MCF 10A (cell line): ENCODE measurements at regions not wholly inside any gene's neighbourhood (a gene's known extent, or its start where the extent isn't known, plus 50 kb on each side); places are given as distances from the start of the nearest gene placed in this dataset.
A peak's percentile ranks its signal among the peaks of the same experiment; 100 is the strongest.

ENCODE experiments used
- BruUV-seq: library from RNA; stranded (reverse); fragments of 400-500 nt; replicated peaks from 2 replicates; lab custom pipeline; 2021; lab: Mats Ljungman, UMichigan
- CTCF ChIA-PET: fragments of 300-600 bp; sonication (Branson Sonifier 250); formaldehyde crosslinking; extraction: SDS; loops from one replicate; lab custom pipeline; 2021; ENCODE audit warnings: antibody characterized with exemption, inconsistent platforms; lab: Yijun Ruan, JAX
- POLR2A ChIA-PET: fragments of 300-600, 350-650 bp; sonication (Branson Sonifier 250); formaldehyde crosslinking; extraction: SDS; loops from one replicate; lab custom pipeline; 2020; ENCODE audit warnings: antibody characterized with exemption, inconsistent platforms; lab: Yijun Ruan, JAX
- DNase-seq: peaks from one replicate; pipeline ENCODE4 v3.0.0-alpha.2; 2018; ENCODE audit not compliant: unreplicated experiment
- H3K27ac Mint-ChIP-seq: one replicate; pipeline ENCODE4 v1.8.0; 2022; ENCODE audit warnings: mild to moderate bottlenecking, low read depth, mixed read lengths; ENCODE audit not compliant: unreplicated experiment
- H3K27me3 Mint-ChIP-seq: one replicate; pipeline ENCODE4 v1.8.0; 2022; ENCODE audit warnings: mixed read lengths; ENCODE audit not compliant: insufficient read depth, unreplicated experiment
- H3K36me3 Mint-ChIP-seq: one replicate; pipeline ENCODE4 v1.8.0; 2022; ENCODE audit warnings: mild to moderate bottlenecking, moderate library complexity, mixed read lengths; ENCODE audit not compliant: insufficient read depth, unreplicated experiment
- H3K4me1 Mint-ChIP-seq: one replicate; pipeline ENCODE4 v1.8.0; 2022; ENCODE audit warnings: mixed read lengths; ENCODE audit not compliant: insufficient read depth, unreplicated experiment
- H3K4me3 Mint-ChIP-seq: one replicate; pipeline ENCODE4 v1.8.0; 2022; ENCODE audit warnings: mild to moderate bottlenecking, moderate library complexity, mixed read lengths; ENCODE audit not compliant: unreplicated experiment
- H3K9me3 Mint-ChIP-seq: one replicate; pipeline ENCODE4 v1.8.0; 2022; ENCODE audit warnings: mixed read lengths; ENCODE audit not compliant: unreplicated experiment
- intact Hi-C: fragments of 100-400 bp; cut with micrococcal nuclease; formaldehyde crosslinking; loops from 2 replicates; pipeline ENCODE4 v1.14.1; 2022
- TF ChIP-seq, protein P1 (sequence below): fragments of 200-600 bp; IDR thresholded peaks from one replicate; pipeline ENCODE4 v1.8.0; 2022; ENCODE audit warnings: antibody characterized with exemption, mild to moderate bottlenecking; ENCODE audit not compliant: unreplicated experiment

DNA sequence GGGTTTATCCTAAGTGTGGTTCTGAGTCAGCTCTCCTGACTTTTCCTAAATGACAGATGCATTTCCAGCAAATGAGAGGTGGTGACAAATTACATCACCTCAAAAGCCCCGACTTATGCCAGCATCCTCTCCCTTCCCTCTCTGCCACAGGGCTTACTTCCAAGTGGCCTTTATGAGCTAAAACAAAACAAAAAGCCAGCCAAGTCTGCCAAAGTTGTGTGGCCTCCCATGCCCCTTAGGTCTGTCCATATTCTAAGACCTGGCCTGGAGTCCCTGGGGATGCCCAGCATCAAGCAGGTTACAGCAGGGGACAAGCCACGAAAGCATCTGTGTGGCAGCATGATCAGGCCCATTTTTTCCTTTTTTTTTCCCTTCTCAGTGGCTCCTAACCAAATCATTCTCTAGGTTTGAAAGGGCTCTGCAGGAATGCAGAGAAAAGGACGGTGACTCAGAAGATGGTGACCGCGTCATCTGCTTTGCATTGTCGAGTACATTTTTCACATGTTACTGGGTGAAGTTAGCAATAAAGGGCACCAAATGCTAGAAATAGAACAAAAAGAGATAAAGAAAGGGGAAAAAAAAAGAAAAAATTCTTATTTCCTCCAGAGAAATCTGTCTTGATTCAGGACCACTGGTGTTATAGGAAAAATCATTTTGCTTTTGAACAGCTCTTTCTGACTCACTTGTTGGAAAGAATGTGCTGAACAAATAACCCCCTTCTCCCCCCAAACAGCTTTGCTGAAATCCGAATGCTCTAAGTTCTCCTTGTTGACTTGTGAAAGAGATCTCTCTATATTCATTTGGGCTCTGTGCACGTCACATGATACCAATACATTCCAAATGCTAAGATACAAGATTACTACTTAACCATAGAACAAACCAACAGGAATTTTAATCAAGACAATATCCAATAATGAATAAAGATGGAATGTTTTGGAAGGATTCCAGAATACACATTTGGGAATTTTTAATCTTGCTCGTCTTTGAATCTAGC is 178.7 kb downstream of the EN1 start:
- Mint-ChIP-seq H3K27ac (peak overlapping the region; percentile 73), H3K9me3 (peaks cover 7% of the 10 kb centered on the region), H3K4me3 (peak overlapping the region; percentile 49), H3K4me1 (peaks cover 20% of the 10 kb centered on the region), H3K27me3 (no peaks in the 10 kb centered on the region), H3K36me3 (no peaks in the 10 kb centered on the region)
- POLR2A ChIA-PET: interaction anchor here (1.0 to 1.4 kb wide), 2 partner anchors 9 to 23 kb away, joined by 3 to 4 read pairs; no protein-coding TSS in a partner anchor
- TF ChIP-seq, protein P1, sequence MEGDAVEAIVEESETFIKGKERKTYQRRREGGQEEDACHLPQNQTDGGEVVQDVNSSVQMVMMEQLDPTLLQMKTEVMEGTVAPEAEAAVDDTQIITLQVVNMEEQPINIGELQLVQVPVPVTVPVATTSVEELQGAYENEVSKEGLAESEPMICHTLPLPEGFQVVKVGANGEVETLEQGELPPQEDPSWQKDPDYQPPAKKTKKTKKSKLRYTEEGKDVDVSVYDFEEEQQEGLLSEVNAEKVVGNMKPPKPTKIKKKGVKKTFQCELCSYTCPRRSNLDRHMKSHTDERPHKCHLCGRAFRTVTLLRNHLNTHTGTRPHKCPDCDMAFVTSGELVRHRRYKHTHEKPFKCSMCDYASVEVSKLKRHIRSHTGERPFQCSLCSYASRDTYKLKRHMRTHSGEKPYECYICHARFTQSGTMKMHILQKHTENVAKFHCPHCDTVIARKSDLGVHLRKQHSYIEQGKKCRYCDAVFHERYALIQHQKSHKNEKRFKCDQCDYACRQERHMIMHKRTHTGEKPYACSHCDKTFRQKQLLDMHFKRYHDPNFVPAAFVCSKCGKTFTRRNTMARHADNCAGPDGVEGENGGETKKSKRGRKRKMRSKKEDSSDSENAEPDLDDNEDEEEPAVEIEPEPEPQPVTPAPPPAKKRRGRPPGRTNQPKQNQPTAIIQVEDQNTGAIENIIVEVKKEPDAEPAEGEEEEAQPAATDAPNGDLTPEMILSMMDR: no peak
- no TSS peak for BruUV-seq
- intact Hi-C loops: no loop called here
- DNase-seq: peak; percentile 72
- CTCF ChIA-PET: interaction anchor here (0.6 to 0.9 kb wide), 4 partner anchors 119 to 584 kb away, joined by 3 to 4 read pairs (median 3); no protein-coding TSS in a partner anchor

DNA sequence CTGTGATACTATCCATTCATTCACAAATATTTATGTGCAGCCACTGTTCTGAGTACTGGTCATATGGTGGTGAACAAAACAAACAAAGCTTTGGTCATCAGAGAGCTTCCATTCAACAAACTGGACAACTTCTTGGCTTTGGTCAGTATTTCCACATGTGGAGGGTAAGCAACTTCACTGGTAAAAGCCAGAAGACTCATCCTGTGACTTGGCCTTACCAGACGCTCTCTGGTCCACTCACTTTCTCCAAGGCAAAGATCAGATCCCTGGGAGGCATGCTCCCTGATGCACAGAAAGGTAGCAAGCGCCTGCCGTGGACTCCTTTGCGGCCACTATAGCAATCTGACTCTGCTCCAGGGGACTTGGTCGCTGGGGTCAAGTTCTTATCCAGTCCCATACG is 179.5 kb downstream of the EN1 start:
- Mint-ChIP-seq H3K27me3 (no peaks in the 10 kb centered on the region), H3K4me3 (peak overlapping the region; percentile 49), H3K9me3 (peaks cover 7% of the 10 kb centered on the region), H3K36me3 (no peaks in the 10 kb centered on the region), H3K4me1 (peaks cover 20% of the 10 kb centered on the region), H3K27ac (peak overlapping the region; percentile 73)
- ChIA-PET CTCF (interaction anchor here (0.6 kb wide), 1 partner anchor 119 kb away, joined by 3 read pairs; no protein-coding TSS in a partner anchor), POLR2A (no interaction called here)
- BruUV-seq: no TSS peak
- TF ChIP-seq, protein P1: no peak
- no peak for DNase-seq
- intact Hi-C loops: no loop called here

DNA sequence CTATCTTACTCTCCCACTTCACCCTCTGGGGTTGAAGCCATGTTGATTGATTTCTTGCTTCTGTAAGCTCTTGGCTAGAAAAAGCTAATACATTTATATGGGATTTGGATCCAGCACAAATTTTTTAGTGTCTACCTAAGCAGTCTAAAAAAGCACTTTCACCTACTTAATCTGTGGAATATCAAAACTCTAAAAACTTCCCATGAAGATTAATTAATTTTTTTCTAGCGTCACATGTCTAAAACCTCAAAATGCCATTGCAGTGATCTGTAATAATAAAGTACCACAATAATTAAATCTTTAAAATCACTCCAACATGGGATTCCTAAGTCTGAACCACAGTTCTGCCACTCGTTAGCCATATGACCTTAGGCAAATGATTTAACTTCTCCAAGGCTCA is 180.1 kb downstream of the EN1 start:
- DNase-seq: no peak
- no peaks in the 10 kb centered on the region for H3K27me3 Mint-ChIP-seq
- BruUV-seq: no TSS peak
- ChIA-PET POLR2A (no interaction called here), CTCF (no interaction called here)
- no peak overlapping the region for H3K4me3 Mint-ChIP-seq
- no peak overlapping the region for H3K27ac Mint-ChIP-seq
- intact Hi-C loops: no loop called here
- peaks cover 20% of the 10 kb centered on the region for H3K4me1 Mint-ChIP-seq
- TF ChIP-seq, protein P1: no peak
- H3K9me3 Mint-ChIP-seq: peaks cover 7% of the 10 kb centered on the region
- H3K36me3 Mint-ChIP-seq: no peaks in the 10 kb centered on the region

DNA sequence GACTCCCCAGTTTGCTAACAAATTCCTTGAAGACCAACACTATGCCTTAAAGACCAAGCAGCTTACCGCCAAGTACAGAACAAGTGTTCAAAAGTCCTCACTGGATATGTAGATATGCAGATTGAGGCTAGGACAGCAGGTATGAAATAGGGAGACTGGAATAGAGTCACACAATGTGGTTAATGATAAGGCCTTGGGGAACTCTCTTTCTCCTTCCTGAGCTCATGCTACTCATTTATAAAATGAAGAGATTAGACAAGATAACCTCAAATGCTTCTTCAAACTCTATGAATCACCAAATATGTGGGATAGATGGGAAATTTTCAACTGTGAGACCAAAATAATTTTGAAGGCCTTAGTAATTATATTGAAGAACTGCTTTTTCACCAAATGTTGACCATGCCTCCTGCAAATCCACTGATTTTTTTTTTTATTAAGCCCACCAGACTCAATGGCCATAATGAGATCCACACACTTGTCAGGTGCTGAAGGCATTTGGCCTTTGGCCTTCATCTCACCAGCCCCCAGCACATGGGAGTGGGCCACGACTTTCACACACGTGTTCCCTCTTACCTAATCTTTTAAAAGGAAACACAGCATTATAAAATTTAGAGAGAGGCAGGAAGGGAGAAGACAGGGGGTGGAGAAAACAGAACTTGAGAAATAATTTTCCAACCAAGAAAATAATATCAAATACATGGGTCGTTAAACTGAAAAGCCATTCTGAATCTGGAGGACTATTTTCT is 181.5 kb downstream of the EN1 start:
- Mint-ChIP-seq H3K4me3 (no peak overlapping the region), H3K36me3 (no peaks in the 10 kb centered on the region), H3K27me3 (no peaks in the 10 kb centered on the region), H3K4me1 (peaks cover 16% of the 10 kb centered on the region), H3K27ac (no peak overlapping the region), H3K9me3 (peaks cover 7% of the 10 kb centered on the region)
- no TSS peak for BruUV-seq
- TF ChIP-seq, protein P1: no peak
- intact Hi-C loops: no loop called here
- no peak for DNase-seq
- CTCF ChIA-PET: no interaction called here
- POLR2A ChIA-PET: no interaction called here
